ENCODE measurements at regions not wholly inside any gene's neighbourhood (a gene's known extent, or its start where the extent isn't known, plus 50 kb on each side); places are given as distances from the start of the nearest gene placed in this dataset.

DNA sequence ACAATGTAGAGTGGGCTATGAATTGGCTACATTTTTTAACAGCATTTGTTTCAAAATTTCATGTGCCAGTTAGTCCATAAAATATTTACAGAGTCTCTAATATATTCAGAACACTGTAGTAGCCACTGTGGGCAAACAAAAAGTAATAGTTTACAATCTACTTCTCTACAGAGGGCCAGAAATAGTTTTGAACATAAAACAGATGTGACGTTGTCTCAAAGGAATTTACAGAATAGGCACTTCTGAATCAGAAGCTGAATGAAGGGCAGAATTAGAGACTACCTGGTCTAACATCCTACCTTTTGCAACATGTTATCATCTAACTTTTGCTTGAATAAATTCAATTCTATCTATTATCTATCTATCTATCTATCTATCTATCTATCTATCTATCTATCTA lies 811.9 kb upstream of the EPHA5 start:
- no peak overlapping the region for H3K4me3 ChIP-seq (replicated peaks in 1 of 3; ENCODE audit: insufficient read depth in 1 of 3, low read depth in 2 of 3, low read length in 3 of 3)
- no peak overlapping the region for H3K27ac ChIP-seq (ENCODE audit: extremely low read length, insufficient read depth, low read length)
- H3K4me1 ChIP-seq (ENCODE audit: insufficient read depth, low read length) = no peaks in the 10 kb centered on the region
- H3K36me3 ChIP-seq (replicated peaks in 1 of 2; ENCODE audit: control insufficient read depth in 1 of 2, insufficient read depth in 2 of 2, low read length in 2 of 2) = no peaks in the 10 kb centered on the region
- no peak for DNase-seq (ENCODE audit: low spot score)
- H3K9ac ChIP-seq (ENCODE audit: insufficient read depth, low read depth, low read length) = no peak overlapping the region
- no peak for FAIRE-seq
- no peaks in the 10 kb centered on the region for H4K20me1 ChIP-seq (ENCODE audit: insufficient read depth, low read length)
- intact Hi-C loops (cut with micrococcal nuclease; ENCODE audit: unreplicated experiment) = no loop called here
- TF ChIP-seq ZFP36 (IDR thresholded peaks at IDR 0.05; ENCODE audit: borderline replicate concordance, low read depth, low read length, partially characterized antibody) = no peak
- TF ChIP-seq ZNF451 (CRISPR knock-in tag; IDR thresholded peaks at IDR 0.05) = no peak
- no peak for TF ChIP-seq ZNF772 (CRISPR knock-in tag; IDR thresholded peaks at IDR 0.05)
- no peak for TF ChIP-seq ZNF468 (CRISPR knock-in tag; IDR thresholded peaks at IDR 0.05)
- no peak for TF ChIP-seq NONO (IDR thresholded peaks at IDR 0.05)
- no peak for TF ChIP-seq NONO (CRISPR knock-in tag; conservative IDR thresholded peaks at IDR 0.05)
- WGBS (ENCODE audit: low lambda C conversion rate) = 0% methylated on average over 1 of the region's 1 CpG
- no peaks in the 10 kb centered on the region for H3K79me2 ChIP-seq (ENCODE audit: insufficient read depth, low read length)
- no peaks in the 10 kb centered on the region for H3K27me3 ChIP-seq (ENCODE audit: control insufficient read depth in 1 of 2, insufficient read depth in 2 of 2, low read length in 2 of 2)
- no peak overlapping the region for H2AFZ ChIP-seq (ENCODE audit: low read length)
- H3K9me3 ChIP-seq (ENCODE audit: low read length) = no peaks in the 10 kb centered on the region
- CTCF ChIA-PET (ENCODE audit: low intra/inter-chr PET ratio, low total read pairs) = no interaction called here
- in situ Hi-C loops (cut with HindIII; ENCODE audit: extremely low pct_ligation_motif_present, low pct_unique_long_range_greater_than_20kb) = no loop called here
- POLR2A ChIA-PET = no interaction called here
- ATAC-seq = no peak
- no TSS peak for BruUV-seq (replicated peaks)
- H3K4me2 ChIP-seq (ENCODE audit: low read depth, low read length) = no peak overlapping the region

DNA sequence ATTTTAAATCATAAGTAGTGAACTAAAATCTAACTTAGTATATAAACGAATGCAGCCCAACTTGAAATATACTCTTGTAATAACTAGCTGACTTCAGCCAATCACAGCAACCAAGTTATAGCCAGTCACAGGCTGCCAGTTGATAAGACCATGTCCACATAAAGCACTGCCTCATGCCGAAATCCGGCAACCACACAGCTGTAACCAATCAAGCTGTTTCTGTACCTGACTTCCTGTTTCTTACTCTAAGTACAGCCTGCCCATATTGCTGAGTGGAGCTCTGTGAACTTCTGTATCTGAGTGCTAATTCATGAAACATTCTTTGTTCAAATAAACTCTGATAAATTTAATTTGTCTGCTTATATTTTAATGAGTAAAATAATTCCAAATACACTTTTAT lies 805.3 kb upstream of the EPHA5 start:
- DNase-seq (ENCODE audit: low spot score) (no peak), FAIRE-seq (no peak), ATAC-seq (no peak)
- no peak overlapping the region for H3K4me2 ChIP-seq (ENCODE audit: low read depth, low read length)
- in situ Hi-C loops (cut with HindIII; ENCODE audit: extremely low pct_ligation_motif_present, low pct_unique_long_range_greater_than_20kb) = no loop called here
- no peak overlapping the region for H2AFZ ChIP-seq (ENCODE audit: low read length)
- ChIA-PET POLR2A (no interaction called here), CTCF (ENCODE audit: low intra/inter-chr PET ratio, low total read pairs) (no interaction called here)
- TF ChIP-seq ZNF558 (CRISPR knock-in tag; IDR thresholded peaks at IDR 0.05; ENCODE audit: borderline replicate concordance) (no peak), GLI4 (CRISPR knock-in tag; IDR thresholded peaks at IDR 0.05; ENCODE audit: borderline replicate concordance) (no peak), ARID2 (CRISPR knock-in tag; IDR thresholded peaks at IDR 0.05; ENCODE audit: borderline replicate concordance) (no peak), HCFC1 (IDR thresholded peaks at IDR 0.05; ENCODE audit: low read depth, low read length) (no peak), MEIS1 (CRISPR knock-in tag; IDR thresholded peaks at IDR 0.05; ENCODE audit: borderline replicate concordance) (no peak), PCBP1 (IDR thresholded peaks at IDR 0.05; ENCODE audit: borderline replicate concordance, low read depth, low read length) (no peak), ZNF367 (CRISPR knock-in tag; IDR thresholded peaks at IDR 0.05; ENCODE audit: borderline replicate concordance) (no peak), EZH2 (conservative IDR thresholded peaks at IDR 0.05; ENCODE audit: low read depth, low read length) (no peak), JARID2 (CRISPR knock-in tag; IDR thresholded peaks at IDR 0.05; ENCODE audit: insufficient replicate concordance) (no peak), SP140L (CRISPR knock-in tag; IDR thresholded peaks at IDR 0.05; ENCODE audit: borderline replicate concordance) (no peak), RNF2 (conservative IDR thresholded peaks at IDR 0.05; ENCODE audit: low read depth) (no peak)
- no peaks in the 10 kb centered on the region for H3K27me3 ChIP-seq (ENCODE audit: control insufficient read depth in 1 of 2, insufficient read depth in 2 of 2, low read length in 2 of 2)
- H3K9me3 ChIP-seq (ENCODE audit: low read length) = peaks cover 5% of the 10 kb centered on the region; the same call in 1 of the 2 replicates
- no peak overlapping the region for H3K4me3 ChIP-seq (replicated peaks in 1 of 3; ENCODE audit: insufficient read depth in 1 of 3, low read depth in 2 of 3, low read length in 3 of 3)
- H3K4me1 ChIP-seq (ENCODE audit: insufficient read depth, low read length) = no peaks in the 10 kb centered on the region
- H4K20me1 ChIP-seq (ENCODE audit: insufficient read depth, low read length) = no peaks in the 10 kb centered on the region
- H3K79me2 ChIP-seq (ENCODE audit: insufficient read depth, low read length) = no peaks in the 10 kb centered on the region
- no peak overlapping the region for H3K9ac ChIP-seq (ENCODE audit: insufficient read depth, low read depth, low read length)
- H3K36me3 ChIP-seq (replicated peaks in 1 of 2; ENCODE audit: control insufficient read depth in 1 of 2, insufficient read depth in 2 of 2, low read length in 2 of 2) = no peaks in the 10 kb centered on the region
- BruUV-seq (replicated peaks) = no TSS peak
- intact Hi-C loops (cut with micrococcal nuclease; ENCODE audit: unreplicated experiment) = no loop called here
- WGBS (ENCODE audit: low lambda C conversion rate) = 2% methylated on average over 3 of the region's 3 CpGs
- H3K27ac ChIP-seq (ENCODE audit: extremely low read length, insufficient read depth, low read length) = no peak overlapping the region

All from HepG2 (cell line).